Right cardiac atrium (tissue), 5 donors: ENCODE measurements at regions not wholly inside any gene's neighbourhood (a gene's known extent, or its start where the extent isn't known, plus 50 kb on each side); places are given as distances from the start of the nearest gene placed in this dataset.
A peak's percentile ranks its signal among the peaks of the same experiment; 100 is the strongest.

Experiments used
- ATAC-seq, 2 donors: fragments of 200-7000 bp; cut with Tn5 transposase; one replicate each; pipeline versions ENCODE4 v1.8.0 to v1.9.1; 2020; ENCODE audit warnings: moderate library complexity in 2 of 2, mild to moderate bottlenecking in 1 of 2
- DNase-seq, 3 donors: peaks; one replicate each; pipeline ENCODE4 v3.0.0-alpha.2; 2020
- H3K27ac ChIP-seq: one replicate; pipeline ENCODE4 v1.5.1; 2013; ENCODE audit warnings: mild to moderate bottlenecking, low read length, control low read depth, moderate library complexity
- H3K27me3 ChIP-seq: one replicate; pipeline ENCODE4 v1.6.1; 2013; ENCODE audit not compliant: control insufficient read depth, insufficient read depth
- H3K4me1 ChIP-seq: one replicate; pipeline ENCODE4 v1.6.1; 2013; ENCODE audit warnings: low read length; ENCODE audit not compliant: control insufficient read depth, insufficient read depth
- H3K4me3 ChIP-seq: one replicate; pipeline ENCODE4 v1.5.1; 2013; ENCODE audit warnings: low read length, control low read depth
- H3K9me3 ChIP-seq: one replicate; pipeline ENCODE4 v1.6.1; 2013; ENCODE audit warnings: low read length; ENCODE audit not compliant: control insufficient read depth
- WGBS: extraction: QIAGEN DNeasy Blood & Tissue Kit; methylation state at CpG from one replicate; pipeline ENCODE4 v1.1.7; 2013; 5-methylcytosine and 5-hydroxymethylcytosine counted together
- intact Hi-C, 4 donors: fragments of 100-400 bp; cut with DNase I; formaldehyde crosslinking; loops; one replicate each; pipeline versions ENCODE4 v1.11.0 to v1.14.0; 2022 to 2023
- donor health status: healthy with polysubstance abuse.
- donor health status: DM: no; HTN: yes; CAD: no.
- donor health status: DM: no; HTN: no; CAD: no.
- donor health status: DM: no; HTN: yes; CAD: no; lungs with severe emphysema.
- donor health status: DM: yes; HTN: yes; CAD: no.

DNA sequence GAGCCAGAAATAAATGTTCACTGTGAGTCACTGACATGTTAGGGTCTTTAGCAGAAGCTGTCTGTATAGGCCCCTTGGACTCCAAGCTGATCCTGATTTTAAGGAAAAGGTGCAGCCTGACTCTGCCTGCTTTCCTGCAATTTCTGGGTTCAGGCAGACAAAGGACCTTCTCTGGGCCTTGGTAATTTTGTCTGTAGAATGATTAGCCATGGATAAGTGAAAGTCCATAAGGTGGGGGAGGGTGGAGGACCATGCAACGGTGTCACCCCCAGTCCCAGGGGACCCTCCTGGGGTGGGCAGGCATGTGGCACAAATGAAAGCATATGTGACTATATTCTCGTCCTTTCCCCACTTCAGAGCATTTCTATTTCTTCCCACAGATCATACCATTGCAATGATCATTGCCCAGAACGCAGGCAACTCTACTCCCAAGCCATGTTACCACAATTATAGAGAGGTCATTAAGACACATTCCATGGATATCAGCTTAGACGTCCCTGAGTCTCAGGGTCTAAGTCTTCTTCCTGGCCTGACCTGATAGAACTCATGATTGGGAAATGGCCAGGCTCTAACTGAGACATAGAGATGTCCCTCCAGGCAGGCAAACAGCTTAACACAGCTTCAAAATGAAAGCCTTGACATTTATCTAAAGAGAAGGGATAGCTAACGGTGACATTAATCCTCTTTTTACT lies 157.9 kb upstream of the ALDH1B1 start:
- no peaks in the 10 kb centered on the region for H3K9me3 ChIP-seq

DNA sequence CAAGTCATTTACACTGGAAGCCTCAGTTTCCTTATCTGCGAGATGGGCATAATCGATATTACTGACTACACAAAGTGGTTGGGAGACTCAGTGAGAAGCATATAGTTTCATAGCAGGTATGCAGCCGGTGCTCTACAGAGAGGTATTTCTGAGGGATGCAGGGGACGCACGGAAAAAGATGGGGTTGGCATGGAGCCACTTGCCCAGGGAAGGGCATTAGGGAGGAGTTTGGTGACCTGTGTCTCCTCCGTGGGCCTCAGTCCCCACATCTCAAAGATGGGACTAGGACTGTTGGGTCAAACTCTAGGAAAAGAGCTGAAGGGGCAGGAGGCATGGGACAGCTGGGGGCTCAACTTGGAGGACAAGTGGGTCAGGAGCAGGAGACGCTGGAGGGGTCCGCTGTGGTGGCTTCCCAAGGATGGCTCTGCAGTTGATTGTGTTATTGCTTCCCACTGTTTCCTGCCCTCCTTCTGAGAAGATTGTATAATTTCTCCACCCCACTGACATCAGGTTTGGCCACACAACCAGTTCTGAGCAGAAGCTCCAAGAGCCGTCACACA lies 158.6 kb upstream of the ALDH1B1 start:
- 91% methylated on average over 9 of the region's 9 CpGs for WGBS
- Histone ChIP-seq H3K27me3 (no peaks in the 10 kb centered on the region), H3K27ac (no peak overlapping the region), H3K9me3 (no peaks in the 10 kb centered on the region), H3K4me3 (no peak overlapping the region), H3K4me1 (no peaks in the 10 kb centered on the region)
- ATAC-seq (no peak), DNase-seq (no peak)
- intact Hi-C loops: no loop called here

More for the DNA sequence above, 157.9 kb upstream of the ALDH1B1 start:
- DNase-seq (no peak), ATAC-seq (no peak)
- H3K4me1 ChIP-seq: no peaks in the 10 kb centered on the region
- no peaks in the 10 kb centered on the region for H3K27me3 ChIP-seq
- no peak overlapping the region for H3K4me3 ChIP-seq
- no peak overlapping the region for H3K27ac ChIP-seq
- 57% methylated on average over 5 of the region's 5 CpGs for WGBS
- intact Hi-C loops: no loop called here

DNA sequence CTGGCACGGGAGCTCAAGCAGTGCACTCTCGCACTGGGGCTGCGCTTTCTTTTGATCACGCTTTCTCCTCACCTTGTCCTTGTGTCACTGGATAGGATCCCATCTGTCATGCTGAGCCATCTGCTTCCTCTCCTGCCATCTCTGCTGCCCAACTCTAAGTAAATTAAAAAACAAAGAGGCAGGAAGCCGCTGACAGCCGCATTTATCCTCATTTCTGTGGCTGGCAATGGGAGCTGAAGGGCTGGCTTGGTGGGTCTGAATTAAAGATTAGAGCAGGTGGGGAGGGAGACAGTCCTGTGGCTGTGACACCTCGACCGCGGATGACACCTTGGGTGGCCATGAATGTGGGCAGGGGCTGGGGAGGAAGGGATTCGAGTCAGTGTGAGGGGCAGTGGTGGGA lies 159.2 kb upstream of the ALDH1B1 start:
- no peak overlapping the region for H3K4me3 ChIP-seq
- 71% methylated on average over 10 of the region's 10 CpGs for WGBS

DNA sequence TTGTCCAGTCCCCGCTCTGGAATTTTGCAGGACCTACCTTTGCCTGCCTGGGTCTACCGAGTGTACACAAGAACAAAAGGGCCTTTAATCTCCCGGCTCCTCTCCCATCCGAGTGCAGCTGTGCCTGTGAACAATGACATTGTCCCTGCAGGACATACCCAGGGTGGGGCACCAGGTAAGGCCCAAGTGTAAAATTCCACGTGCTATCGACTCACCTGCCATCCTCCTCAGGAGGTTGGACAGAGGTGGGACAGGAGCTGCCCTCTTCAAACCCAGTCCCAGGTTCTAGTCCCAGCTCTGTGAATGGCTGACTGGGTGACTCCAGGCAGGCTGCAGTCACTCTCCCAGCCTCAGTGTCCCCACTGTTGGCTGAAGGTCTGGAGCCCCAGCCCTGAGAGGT lies 159.6 kb upstream of the ALDH1B1 start:
- intact Hi-C loops: no loop called here
- H3K9me3 ChIP-seq: no peaks in the 10 kb centered on the region
- H3K4me1 ChIP-seq: no peaks in the 10 kb centered on the region
- H3K4me3 ChIP-seq: no peak overlapping the region
- DNase-seq: no peak
- no peak overlapping the region for H3K27ac ChIP-seq
- no peak for ATAC-seq
- no peaks in the 10 kb centered on the region for H3K27me3 ChIP-seq
- WGBS: 84% methylated on average over 6 of the region's 6 CpGs

More for the DNA sequence above, 159.2 kb upstream of the ALDH1B1 start:
- DNase-seq: no peak
- ATAC-seq: no peak
- H3K4me1 ChIP-seq: no peaks in the 10 kb centered on the region
- H3K27ac ChIP-seq: no peak overlapping the region
- no peaks in the 10 kb centered on the region for H3K9me3 ChIP-seq
- H3K27me3 ChIP-seq: no peaks in the 10 kb centered on the region
- intact Hi-C loops: no loop called here

DNA sequence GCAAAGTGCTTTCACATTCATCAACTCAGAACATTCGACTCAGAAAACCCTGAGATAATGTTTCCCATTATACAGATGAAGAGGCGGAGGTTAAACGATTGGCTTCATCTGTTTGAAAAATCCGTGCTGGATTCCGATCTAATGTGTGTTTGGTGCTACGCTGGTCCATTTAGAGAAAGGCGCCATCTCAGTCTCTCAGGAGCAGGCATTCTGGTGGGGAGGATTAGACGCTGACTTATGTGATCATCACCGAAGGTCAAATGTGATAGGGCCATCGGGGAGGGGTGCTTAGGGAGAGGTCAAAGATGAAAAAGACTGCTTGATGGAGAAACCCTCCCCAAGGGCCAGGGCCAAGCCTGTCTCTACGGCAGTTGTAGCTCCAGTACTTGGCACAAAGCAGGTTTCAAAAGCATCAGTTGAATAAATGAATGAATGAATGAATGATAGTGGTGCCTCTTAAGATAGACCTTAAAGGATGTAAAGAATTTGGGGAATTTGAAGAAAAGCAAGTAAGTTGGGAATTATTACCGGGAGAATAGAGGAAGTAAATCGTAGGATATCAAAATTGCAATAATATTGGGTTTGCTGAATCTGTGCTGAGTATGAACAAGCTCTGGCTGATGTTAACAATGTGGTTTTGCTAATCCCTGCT lies 160.6 kb upstream of the SHB start:
- Histone ChIP-seq H3K27ac (no peak overlapping the region), H3K4me3 (no peak overlapping the region), H3K27me3 (no peaks in the 10 kb centered on the region), H3K9me3 (no peaks in the 10 kb centered on the region), H3K4me1 (no peaks in the 10 kb centered on the region)
- DNase-seq (no peak), ATAC-seq (no peak)
- intact Hi-C loops: no loop called here
- WGBS: 85% methylated on average over 13 of the region's 13 CpGs

DNA sequence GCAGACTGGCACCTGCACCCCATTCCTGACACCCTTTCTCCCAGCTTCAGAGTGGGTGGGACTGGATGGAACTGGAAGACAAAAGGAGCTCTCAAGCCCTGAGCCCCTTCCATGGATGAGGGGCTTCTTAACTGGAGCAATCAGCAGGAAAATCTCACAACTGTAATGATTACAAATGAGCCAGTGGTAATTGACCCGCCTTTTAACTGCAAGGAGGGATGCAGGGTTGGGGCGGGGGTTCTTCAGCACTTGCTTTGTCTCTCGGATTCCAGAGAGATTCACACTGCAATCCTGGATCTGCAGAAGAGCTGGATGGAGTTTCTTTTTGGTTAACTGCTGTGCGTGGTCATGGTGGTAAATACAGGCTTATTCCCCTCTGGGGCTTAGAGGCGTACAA lies 160.1 kb upstream of the SHB start:
- Histone ChIP-seq H3K9me3 (no peaks in the 10 kb centered on the region), H3K27me3 (no peaks in the 10 kb centered on the region), H3K27ac (no peak overlapping the region), H3K4me3 (no peak overlapping the region), H3K4me1 (no peaks in the 10 kb centered on the region)
- no peak for ATAC-seq
- 73% methylated on average over 5 of the region's 5 CpGs for WGBS
- intact Hi-C loops: no loop called here
- DNase-seq: no peak

DNA sequence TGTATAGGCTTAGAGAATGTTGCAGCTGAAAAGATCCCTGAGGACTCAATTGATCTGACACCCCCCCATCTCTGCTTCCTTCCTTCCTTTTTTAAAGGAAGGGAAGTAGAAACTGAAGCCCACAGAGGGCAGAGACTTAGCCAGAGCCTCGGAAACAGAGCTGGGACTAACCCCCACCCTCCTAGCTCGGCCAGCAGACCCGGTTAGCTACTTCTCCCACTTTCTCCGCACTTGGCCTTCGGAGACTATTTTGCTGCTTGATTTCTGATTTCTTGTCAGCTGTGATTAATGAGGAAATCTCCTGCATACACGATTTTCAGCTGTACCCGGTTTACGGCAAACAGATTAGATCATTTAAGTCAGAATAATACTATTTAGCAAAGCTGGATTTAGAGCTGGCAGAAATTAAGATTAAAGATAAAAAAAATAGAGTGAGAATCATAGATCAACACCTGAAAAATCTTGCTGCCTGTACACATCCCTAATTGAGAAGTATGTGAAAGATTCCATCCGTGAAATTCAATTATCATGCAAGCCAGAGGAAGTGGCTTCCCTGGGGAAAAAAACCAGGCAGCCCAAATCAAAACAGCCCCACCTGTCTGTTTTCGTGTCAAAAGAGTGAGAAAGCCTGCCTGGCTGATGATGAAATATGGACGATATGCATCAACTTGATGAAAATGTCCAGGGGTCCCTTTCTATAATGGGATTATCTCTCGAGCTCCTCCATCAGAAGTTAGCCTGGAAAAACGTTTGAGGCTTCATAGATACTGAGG lies 159.5 kb upstream of the SHB start:
- no peak for ATAC-seq
- H3K4me3 ChIP-seq: no peak overlapping the region
- WGBS: 33% methylated on average over 13 of the region's 13 CpGs
- intact Hi-C loops: no loop called here
- DNase-seq: no peak
- no peaks in the 10 kb centered on the region for H3K4me1 ChIP-seq
- H3K27ac ChIP-seq: no peak overlapping the region
- no peaks in the 10 kb centered on the region for H3K27me3 ChIP-seq
- no peaks in the 10 kb centered on the region for H3K9me3 ChIP-seq

DNA sequence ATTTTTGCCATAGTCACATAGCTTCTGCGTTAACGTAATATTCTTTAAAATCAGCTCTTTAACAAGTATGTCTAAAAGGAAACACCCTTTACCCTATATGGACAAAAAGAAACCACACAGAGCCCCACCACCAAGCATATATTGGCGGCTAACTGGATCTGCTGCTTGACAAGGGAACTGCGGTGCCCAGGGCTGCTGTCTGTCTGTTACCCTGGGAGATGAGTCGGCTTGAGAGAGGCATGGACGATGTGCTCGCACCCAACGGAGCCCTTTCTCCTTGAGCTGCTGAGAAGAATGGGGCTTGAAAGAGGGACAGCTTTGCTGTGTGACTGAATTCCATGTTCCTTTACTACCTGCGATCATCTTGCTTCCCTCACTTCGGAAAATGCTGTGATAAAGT lies 158.6 kb upstream of the SHB start:
- WGBS: 53% methylated on average over 10 of the region's 10 CpGs

DNA sequence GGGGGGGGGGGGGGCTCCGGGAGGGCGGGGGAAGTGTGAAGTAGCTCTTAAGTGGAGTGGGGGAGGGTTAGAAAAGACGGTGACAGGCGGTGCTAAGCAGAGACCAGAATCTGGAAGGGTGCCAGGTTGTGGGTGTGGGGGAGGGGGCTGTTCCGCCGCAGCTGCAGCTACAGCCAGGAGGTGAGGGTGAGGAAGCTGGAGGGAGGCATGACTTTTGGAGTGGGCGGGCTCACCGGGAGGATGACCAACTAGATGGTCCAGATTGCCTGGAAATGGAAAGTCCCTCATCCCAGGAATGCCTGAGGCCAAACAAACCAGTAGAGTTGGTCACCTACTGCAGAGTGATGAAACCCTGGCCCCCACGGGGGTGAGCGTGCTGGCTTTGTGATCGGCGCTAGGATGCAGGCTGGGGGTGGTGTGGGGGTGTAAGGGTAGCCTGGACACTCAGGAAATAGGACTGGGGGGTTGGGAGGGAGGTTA lies 158.1 kb upstream of the SHB start:
- peak; percentile 44 to 55 for ATAC-seq
- peak in 2 of 3 donors; percentile 44 to 72 for DNase-seq

More for the DNA sequence above, 158.6 kb upstream of the SHB start:
- H3K4me3 ChIP-seq: no peak overlapping the region
- H3K27me3 ChIP-seq: no peaks in the 10 kb centered on the region
- H3K4me1 ChIP-seq: no peaks in the 10 kb centered on the region
- no peak for ATAC-seq
- no peaks in the 10 kb centered on the region for H3K9me3 ChIP-seq
- no peak for DNase-seq
- intact Hi-C loops: no loop called here
- H3K27ac ChIP-seq: no peak overlapping the region

DNA sequence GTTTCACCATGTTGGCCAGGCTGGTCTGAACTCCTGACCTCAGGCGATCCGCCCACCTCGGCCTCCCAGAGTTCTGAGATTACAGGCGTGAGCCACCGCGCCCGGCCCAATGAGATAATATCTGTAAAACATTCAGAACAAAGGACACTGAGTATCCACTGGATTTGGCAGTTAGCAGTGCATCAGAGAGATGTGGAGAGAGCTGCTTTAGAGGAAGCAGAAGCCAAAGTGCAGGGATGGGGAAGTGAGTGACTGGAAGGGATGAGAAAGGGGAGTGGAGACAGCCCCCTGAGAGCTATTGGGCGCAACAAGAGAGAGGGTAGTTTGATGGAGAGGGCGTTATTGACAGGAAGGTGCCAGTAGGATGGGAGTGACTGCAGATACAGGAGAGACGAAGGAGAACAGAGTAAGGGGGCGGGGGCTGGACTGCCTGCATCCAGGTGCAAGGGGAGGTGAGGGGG lies 157.5 kb upstream of the SHB start:
- no peak overlapping the region for H3K27ac ChIP-seq
- no peak overlapping the region for H3K4me3 ChIP-seq
- ATAC-seq (no peak), DNase-seq (no peak)
- intact Hi-C loops: no loop called here
- no peaks in the 10 kb centered on the region for H3K27me3 ChIP-seq
- WGBS: 6% methylated on average over 11 of the region's 11 CpGs
- H3K4me1 ChIP-seq: no peaks in the 10 kb centered on the region
- H3K9me3 ChIP-seq: no peaks in the 10 kb centered on the region

More for the DNA sequence above, 158.1 kb upstream of the SHB start:
- no peaks in the 10 kb centered on the region for H3K27me3 ChIP-seq
- H3K4me1 ChIP-seq: no peaks in the 10 kb centered on the region
- no peaks in the 10 kb centered on the region for H3K9me3 ChIP-seq
- 3% methylated on average over 12 of the region's 12 CpGs for WGBS
- no peak overlapping the region for H3K4me3 ChIP-seq
- no peak overlapping the region for H3K27ac ChIP-seq
- intact Hi-C loops: no loop called here

DNA sequence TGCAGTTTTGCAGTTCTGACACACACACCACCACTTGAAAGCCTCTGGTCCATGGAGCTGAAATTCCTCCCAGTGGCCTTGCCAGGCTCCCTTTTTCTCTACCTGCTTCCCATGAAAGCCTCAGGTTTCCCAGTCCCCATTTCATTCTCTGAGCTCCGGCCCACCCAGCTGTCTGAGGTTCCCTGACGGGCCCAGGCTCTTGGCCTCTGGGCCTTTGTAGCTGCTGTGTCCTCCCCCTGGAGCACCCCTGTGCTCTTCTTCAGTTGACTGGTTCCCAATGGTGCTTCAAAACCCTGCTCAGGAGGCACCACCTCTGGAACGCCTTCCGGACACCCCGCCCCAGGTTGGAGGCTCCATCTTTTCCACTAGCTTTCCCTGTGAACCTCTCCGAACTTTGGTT lies 155.9 kb upstream of the SHB start:
- no peaks in the 10 kb centered on the region for H3K9me3 ChIP-seq

More for the DNA sequence above, 155.9 kb upstream of the SHB start:
- H3K4me3 ChIP-seq: no peak overlapping the region
- H3K27me3 ChIP-seq: no peaks in the 10 kb centered on the region
- intact Hi-C loops: no loop called here
- no peaks in the 10 kb centered on the region for H3K4me1 ChIP-seq
- WGBS: 93% methylated on average over 6 of the region's 6 CpGs
- DNase-seq (no peak), ATAC-seq (no peak)
- H3K27ac ChIP-seq: no peak overlapping the region
